Motor neuron (in vitro differentiated cells): ENCODE measurements at regions not wholly inside any gene's neighbourhood (a gene's known extent, or its start where the extent isn't known, plus 50 kb on each side); places are given as distances from the start of the nearest gene placed in this dataset.

Source experiments
- ATAC-seq, 8 experiments: fragments of 200-7000 bp; cut with Tn5 transposase; replicated peaks in 6 of 8; 2 replicates each; pipeline ENCODE4 v1.8.0; 2021; ENCODE audit warnings: mild to moderate bottlenecking in 8 of 8, moderate library complexity in 8 of 8
- H3K27ac ChIP-seq, 2 donors: fragments of 250-450 bp; sonication (Bioruptor Pico); 2 replicates each; pipeline ENCODE4 v1.9.0; 2021; ENCODE audit warnings: antibody characterized with exemption in 2 of 2, mild to moderate bottlenecking in 2 of 2, moderate library complexity in 1 of 2
- H3K4me1 ChIP-seq, 2 donors: fragments of 250-450 bp; sonication (Bioruptor Pico); replicated peaks in 1 of 2; 2 replicates each; pipeline ENCODE4 v1.6.1; 2021; ENCODE audit warnings: antibody characterized with exemption in 2 of 2, mild to moderate bottlenecking in 2 of 2, moderate library complexity in 1 of 2
- H3K4me3 ChIP-seq, 5 donors: fragments of 250-450 bp; sonication (Bioruptor Pico); 2 replicates each; pipeline ENCODE4 v1.9.0; 2021; ENCODE audit warnings: antibody characterized with exemption in 5 of 5, mild to moderate bottlenecking in 5 of 5, moderate library complexity in 4 of 5
- whole genome bisulfite sequencing, 10 experiments: fragments of 450-650 bp; shearing (Covaris generic); methylation state at CpG; one replicate each; pipeline ENCODE4 v1.0.0; 2022; 5-methylcytosine and 5-hydroxymethylcytosine counted together
- in situ Hi-C, 9 experiments: fragments of 400-800 bp; cut with MboI; loops; one replicate each; pipeline ENCODE4 v1.15.0; 2021; ENCODE audit warnings: low sequenced_read_pairs in 9 of 9, low pct_unique_long_range_greater_than_20kb in 2 of 9; ENCODE audit not compliant: unreplicated experiment in 9 of 9

DNA sequence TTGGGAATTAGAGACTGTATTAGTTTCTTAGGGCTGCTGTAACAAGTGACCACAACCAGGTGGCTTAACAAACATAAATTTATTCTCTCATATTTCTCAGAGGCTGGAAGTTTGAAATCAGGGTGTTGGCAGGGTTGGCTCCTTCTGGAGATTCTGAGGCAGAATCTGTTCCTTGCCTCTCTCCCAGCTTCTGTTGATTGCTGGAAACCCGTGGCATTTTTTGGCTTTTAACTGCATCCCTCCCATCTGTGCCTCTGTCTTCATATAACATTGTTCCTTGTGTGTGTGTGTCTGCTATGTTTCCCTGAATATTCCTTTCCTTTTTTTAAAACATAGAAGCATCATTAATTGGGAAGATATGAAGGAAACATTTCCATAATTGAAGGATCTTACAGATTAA lies 448.1 kb upstream of the DCC start:
- in situ Hi-C loops: no loop called here
- Histone ChIP-seq H3K27ac (no peak overlapping the region), H3K4me1 (peaks cover 0 to 13% of the 10 kb centered on the region in 2 donors), H3K4me3 (no peak overlapping the region)
- no peak for ATAC-seq
- 0 to 60% (median 17%) methylated on average over 1 of the region's 1 CpG; no CpG with 5 or more reads in 6 of the 10 experiments for WGBS, 10 experiments

DNA sequence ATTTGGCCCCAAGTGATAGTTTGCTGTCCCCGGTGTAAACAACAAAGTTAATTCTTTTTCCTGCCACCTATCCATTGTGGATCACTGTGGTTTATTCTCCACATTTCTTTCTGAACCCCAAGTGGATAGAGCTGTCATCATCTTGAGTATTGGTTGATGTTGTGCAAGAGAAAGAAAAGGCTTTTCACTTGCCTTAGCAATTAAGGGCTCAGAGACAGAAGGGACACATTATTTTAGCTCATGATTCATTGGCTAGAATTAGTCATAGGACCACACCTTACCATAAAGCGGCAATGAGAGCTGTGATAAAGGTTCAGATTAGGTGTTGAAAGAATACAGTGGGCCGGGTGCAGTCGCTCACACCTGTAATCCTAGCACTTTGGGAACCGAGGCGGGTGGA lies 442.1 kb upstream of the DCC start:
- in situ Hi-C loops: no loop called here
- no peak overlapping the region for H3K4me3 ChIP-seq
- no peak for ATAC-seq
- WGBS, 10 experiments: 17 to 100% (median 85%) methylated on average over 2 to 6 of the region's 6 CpGs; no CpG with 5 or more reads in 4 of the 10 experiments
- peaks cover 0 to 17% of the 10 kb centered on the region in 2 donors for H3K4me1 ChIP-seq
- H3K27ac ChIP-seq: no peak overlapping the region

DNA sequence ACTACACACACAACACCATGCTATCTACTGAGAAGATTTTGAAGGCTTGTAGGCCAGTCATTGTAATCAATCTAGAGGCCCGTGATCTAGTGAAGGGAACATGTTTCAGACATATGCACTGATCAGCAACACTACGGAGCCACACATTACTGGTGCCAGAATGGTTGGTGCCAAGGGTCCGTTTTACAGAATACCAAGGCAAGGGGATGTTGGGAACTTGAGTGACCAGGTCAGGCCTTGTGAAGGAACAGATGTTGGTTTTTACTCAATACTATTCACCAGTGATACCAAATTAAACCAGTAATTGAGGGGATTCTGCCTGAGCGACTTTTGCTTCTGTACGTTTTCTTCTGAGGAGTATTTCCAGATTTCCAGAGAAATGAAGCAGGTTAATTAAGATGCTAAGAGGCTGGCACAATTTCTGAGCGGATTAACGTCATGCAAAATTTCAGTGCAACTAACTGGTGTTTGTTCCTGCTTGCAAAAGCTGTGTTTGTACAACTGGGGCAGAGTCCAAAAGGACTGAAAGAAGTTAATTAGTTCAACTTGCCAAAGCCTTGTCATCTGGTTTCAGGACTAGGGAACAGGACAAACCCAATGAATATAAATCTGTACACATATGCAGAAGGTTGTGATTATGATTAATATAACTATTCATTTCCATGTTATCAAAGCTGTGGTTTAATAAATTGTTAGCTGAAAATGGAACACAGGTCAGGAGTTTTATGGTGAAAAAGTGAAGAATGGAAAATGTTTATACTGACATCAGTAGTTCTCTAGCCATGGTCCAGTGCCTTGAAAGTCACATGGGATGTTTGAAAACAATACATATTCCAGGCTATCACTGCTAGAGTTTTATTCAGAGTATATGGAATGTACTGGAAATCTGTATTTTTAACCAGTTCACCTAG lies 432.1 kb upstream of the DCC start:
- in situ Hi-C loops: no loop called here
- WGBS, 10 experiments: 5 to 97% (median 83%) methylated on average over 3 to 7 of the region's 7 CpGs; no CpG with 5 or more reads in 2 of the 10 experiments
- Histone ChIP-seq H3K4me1 (no peaks in the 10 kb centered on the region), H3K27ac (no peak overlapping the region), H3K4me3 (no peak overlapping the region)
- ATAC-seq: no peak

DNA sequence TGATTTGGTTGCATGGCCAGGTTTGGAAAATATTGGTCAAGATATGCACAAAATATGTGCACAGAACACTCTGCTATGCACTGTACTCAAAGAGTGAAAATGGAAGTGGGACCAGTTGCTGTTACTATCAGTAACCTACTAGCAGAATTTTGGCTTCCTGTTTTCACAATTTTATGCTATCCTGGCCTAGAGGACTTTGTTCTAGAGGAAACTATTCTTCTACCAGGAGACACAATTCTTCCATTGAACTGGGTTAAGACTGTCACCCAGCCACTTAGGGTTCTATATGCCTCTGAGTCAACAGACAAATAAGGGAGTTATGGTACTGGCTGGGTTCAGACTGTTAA lies 431.4 kb upstream of the DCC start:
- ATAC-seq: no peak
- Histone ChIP-seq H3K4me1 (no peaks in the 10 kb centered on the region), H3K4me3 (no peak overlapping the region), H3K27ac (no peak overlapping the region)
- in situ Hi-C loops: no loop called here

DNA sequence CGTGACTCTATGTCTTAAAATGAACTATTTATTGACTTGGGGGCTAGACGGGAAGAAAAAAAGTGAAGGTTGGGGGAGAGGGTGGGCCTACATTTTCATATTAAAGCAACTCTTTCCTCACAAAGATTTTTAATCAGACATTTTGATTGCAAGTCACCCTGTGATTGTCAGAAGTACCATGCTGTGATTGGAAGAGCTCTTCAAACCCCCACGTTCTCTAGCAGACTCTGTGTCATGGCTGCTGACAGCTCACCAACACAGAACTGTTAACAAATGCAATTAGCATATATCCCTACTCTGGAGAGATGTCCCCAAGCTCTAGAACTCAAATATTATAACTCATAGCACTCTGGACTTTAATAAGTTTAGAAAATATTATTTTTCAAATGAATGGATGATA lies 428.4 kb upstream of the DCC start:
- ATAC-seq: no peak
- 0 to 100% (median 67%) methylated on average over 1 to 2 of the region's 3 CpGs; no CpG with 5 or more reads in 3 of the 10 experiments for WGBS, 10 experiments
- Histone ChIP-seq H3K4me1 (no peaks in the 10 kb centered on the region), H3K27ac (no peak overlapping the region), H3K4me3 (no peak overlapping the region)
- in situ Hi-C loops: no loop called here

DNA sequence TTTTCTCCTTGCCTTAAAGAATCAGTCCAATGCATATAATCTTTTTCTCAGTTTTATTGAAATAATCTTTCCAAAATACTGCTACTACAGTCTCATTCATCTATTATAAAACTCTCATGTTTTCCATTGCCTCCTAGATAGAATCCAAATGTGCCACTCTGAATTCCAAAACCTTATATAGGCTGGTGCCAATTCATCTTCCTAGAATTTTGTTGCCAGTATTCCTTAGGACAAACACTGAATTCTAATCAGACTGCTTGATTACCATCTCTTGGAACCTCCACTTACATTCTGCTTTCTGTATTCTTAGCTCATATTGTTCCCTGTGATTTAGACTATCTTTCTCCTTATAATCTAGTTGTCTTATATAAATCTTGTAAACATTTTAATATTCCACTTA lies 427.6 kb upstream of the DCC start:
- H3K4me3 ChIP-seq: no peak overlapping the region
- no peak overlapping the region for H3K27ac ChIP-seq
- H3K4me1 ChIP-seq: no peaks in the 10 kb centered on the region
- in situ Hi-C loops: no loop called here
- ATAC-seq: no peak

DNA sequence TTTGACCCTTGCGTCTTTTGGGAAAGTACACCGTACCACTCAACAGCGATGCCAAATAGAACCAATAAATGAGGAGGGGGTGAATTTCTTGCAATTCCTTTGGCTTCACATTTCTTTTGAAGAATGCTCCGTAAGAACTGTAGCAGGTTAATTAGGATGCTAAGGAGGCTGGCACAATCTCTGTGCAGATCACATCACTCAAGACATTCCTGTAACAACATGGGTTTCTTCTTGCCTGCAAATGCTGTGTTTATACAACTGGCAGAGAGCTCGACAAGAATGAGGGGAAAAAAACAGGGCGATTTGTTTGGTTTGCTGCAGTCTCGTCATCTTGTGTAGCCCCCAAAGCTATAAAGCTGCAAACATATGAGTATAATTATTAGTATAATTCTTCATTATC lies 424.8 kb upstream of the DCC start:
- no peaks in the 10 kb centered on the region for H3K4me1 ChIP-seq
- no peak overlapping the region for H3K27ac ChIP-seq
- 0 to 90% (median 57%) methylated on average over 1 to 7 of the region's 7 CpGs; no CpG with 5 or more reads in 1 of the 10 experiments for WGBS, 10 experiments
- in situ Hi-C loops: no loop called here
- no peak for ATAC-seq
- no peak overlapping the region for H3K4me3 ChIP-seq

DNA sequence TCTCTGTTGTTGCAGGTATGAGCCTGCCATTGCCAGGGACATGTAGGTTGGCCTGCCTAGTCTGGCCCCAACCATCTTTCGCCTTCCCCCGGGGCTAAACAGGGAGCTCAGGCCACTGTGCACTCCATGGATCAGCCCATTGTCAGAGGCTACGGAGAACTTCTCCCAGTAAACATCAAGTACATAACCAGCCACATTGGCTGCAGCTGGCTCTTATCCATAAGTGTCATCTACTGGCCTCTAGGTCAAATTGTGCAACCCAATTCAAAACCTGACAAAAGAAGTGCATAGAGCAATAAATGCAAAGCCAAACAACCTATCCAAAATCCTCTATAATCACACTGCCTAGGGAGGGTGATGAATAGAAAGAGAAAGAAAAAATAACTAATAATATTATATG lies 418.1 kb upstream of the DCC start:
- 24 to 83% (median 70%) methylated on average over 1 to 3 of the region's 3 CpGs; no CpG with 5 or more reads in 3 of the 10 experiments for WGBS, 10 experiments
- H3K4me3 ChIP-seq: no peak overlapping the region
- in situ Hi-C loops: no loop called here
- H3K27ac ChIP-seq: no peak overlapping the region
- no peaks in the 10 kb centered on the region for H3K4me1 ChIP-seq
- ATAC-seq: no peak

DNA sequence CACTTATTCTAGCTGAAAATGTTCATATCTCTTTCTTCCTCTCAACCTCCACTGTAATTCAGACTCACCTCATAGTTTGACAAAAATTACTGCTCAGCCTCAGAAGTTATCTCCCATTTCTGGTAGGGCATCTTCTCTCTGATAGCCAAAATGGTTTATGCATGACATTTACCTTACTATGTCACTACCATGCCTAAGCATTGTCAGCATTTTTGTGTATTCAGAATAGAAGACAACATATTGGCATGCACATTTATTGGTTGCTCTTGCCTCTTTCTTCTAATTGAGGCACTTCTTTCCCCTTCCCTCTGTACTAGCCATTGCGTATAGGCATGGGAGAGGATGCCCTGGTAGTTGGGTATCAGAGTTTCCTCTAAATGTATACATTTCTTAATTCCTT lies 406.1 kb upstream of the DCC start:
- H3K4me3 ChIP-seq: no peak overlapping the region
- WGBS, 10 experiments: 0 to 100% (median 80%) methylated on average over 1 of the region's 1 CpG; no CpG with 5 or more reads in 3 of the 10 experiments
- no peaks in the 10 kb centered on the region for H3K4me1 ChIP-seq
- H3K27ac ChIP-seq: no peak overlapping the region
- in situ Hi-C loops: no loop called here
- no peak for ATAC-seq

DNA sequence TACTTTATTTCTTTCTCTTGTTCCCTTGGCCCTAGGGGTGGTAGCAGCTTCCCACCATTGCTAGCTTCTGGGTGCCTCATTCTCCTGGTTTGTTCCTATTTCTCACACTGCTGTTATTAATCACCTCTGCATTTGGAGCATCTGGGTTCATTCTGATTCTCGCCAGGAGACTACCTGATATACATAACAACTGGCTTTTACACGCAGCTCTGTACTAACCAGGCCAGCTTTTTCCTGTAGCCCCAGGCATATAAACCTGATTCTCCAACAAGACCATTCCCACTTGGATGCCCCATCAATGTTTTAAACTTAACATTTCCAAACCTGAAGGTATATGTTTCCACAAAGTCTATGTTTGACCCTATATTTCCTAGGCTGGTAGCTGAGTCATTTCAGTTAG lies 403.9 kb upstream of the DCC start:
- 0 to 86% (median 62%) methylated on average over 1 to 2 of the region's 2 CpGs; no CpG with 5 or more reads in 2 of the 10 experiments for WGBS, 10 experiments
- in situ Hi-C loops: no loop called here
- H3K27ac ChIP-seq: no peak overlapping the region
- no peak overlapping the region for H3K4me3 ChIP-seq
- ATAC-seq: no peak
- H3K4me1 ChIP-seq: no peaks in the 10 kb centered on the region

DNA sequence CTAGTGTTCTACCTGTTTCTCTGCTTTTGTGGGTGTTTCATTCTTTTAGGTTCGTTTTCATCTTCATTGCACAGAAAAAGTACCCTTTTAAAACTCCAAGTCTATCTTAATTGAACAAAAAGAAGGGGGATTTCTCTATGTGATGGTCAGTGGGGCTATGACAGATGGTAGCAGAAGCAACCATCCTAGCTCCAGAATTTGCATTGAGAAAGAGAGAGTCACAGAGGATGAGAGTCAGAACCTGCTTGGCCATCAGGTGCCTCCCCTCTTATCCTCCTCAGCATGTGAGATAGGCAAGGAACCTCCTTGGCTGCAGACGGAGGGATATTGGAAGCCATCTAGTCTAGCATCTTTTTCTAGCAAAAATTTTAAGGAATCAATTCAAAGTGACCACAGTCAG lies 398.0 kb upstream of the DCC start:
- whole genome bisulfite sequencing, 10 experiments: 0 to 67% (median 38%) methylated on average over 1 to 2 of the region's 2 CpGs; no CpG with 5 or more reads in 2 of the 10 experiments
- H3K27ac ChIP-seq: no peak overlapping the region
- H3K4me1 ChIP-seq: no peaks in the 10 kb centered on the region
- in situ Hi-C loops: no loop called here
- no peak for ATAC-seq
- H3K4me3 ChIP-seq: no peak overlapping the region

DNA sequence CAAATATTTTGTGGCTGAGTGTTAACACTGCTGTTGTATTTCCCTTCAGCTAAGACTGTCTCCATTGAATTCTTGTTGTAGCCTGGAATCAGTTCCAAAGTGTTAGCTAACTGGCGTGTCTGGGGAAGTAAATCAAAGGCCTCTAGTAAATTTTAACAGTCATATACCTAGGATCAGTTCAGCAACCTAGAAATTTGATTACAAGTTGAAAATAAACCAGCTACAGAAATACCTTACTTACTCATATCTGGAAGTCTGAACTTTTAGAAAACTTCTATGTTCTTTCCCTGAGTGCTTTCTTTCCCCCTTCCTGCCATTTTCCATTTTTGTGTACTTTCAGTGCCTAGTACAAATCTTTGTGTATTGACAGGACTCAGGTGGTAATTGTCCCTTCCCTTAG lies 396.7 kb upstream of the DCC start:
- 0 to 100% (median 78%) methylated on average over 1 of the region's 1 CpG; no CpG with 5 or more reads in 3 of the 10 experiments for WGBS, 10 experiments
- in situ Hi-C loops: no loop called here

DNA sequence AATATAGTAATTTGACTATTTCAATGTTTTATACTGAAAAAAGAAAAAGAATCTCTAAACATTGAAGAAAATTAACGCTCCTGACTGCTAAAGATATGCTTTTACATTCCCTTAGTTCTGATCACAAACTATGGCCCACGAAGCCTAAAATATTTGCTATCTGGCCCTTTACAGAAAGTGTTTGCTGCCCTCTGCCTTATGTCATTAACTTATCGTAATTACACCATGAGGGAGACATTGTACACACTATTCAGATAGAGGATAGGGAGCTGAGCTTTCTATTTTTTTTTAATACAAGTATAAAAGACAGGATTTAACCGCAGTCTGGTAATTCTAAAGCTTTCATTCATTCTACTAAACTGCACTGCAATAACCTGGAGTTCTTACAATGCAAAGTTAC lies 393.1 kb upstream of the DCC start:
- in situ Hi-C loops: no loop called here
- no peak overlapping the region for H3K4me3 ChIP-seq
- no peak for ATAC-seq
- no peak overlapping the region for H3K27ac ChIP-seq
- 4 to 93% (median 83%) methylated on average over 2 to 4 of the region's 4 CpGs for WGBS, 10 experiments
- H3K4me1 ChIP-seq: no peaks in the 10 kb centered on the region

More for the DNA sequence above, 396.7 kb upstream of the DCC start:
- no peak overlapping the region for H3K27ac ChIP-seq
- no peak for ATAC-seq
- no peak overlapping the region for H3K4me3 ChIP-seq
- no peaks in the 10 kb centered on the region for H3K4me1 ChIP-seq

DNA sequence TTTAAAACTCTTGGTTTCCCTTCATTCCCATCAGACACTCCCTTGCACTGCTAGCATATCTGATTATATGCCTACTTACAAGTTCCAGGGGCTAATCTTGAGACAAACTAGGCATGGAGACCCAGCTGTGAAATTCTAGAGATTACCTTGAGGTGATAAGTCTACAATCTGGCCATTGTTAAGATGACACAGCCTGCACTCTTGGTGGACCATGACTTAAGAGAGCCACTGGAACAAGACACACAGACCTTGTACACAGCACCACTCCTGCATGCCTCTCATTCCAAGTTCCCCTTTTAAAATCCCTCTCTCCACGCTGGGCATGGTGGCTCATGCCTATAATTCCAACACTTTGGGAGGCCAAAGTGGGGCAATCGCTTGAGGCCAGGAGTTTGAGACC lies 387.2 kb upstream of the DCC start:
- Histone ChIP-seq H3K4me3 (no peak overlapping the region), H3K4me1 (no peaks in the 10 kb centered on the region), H3K27ac (no peak overlapping the region)
- no peak for ATAC-seq
- WGBS, 10 experiments: 0 to 94% (median 71%) methylated on average over 1 to 2 of the region's 2 CpGs; no CpG with 5 or more reads in 3 of the 10 experiments
- in situ Hi-C loops: no loop called here
